ENCODE measurements at regions not wholly inside any gene's neighbourhood (a gene's known extent, or its start where the extent isn't known, plus 50 kb on each side); places are given as distances from the start of the nearest gene placed in this dataset.

GRCh38 chr12:88944397-88944796 lies 364.1 kb upstream of the KITLG start:
- DNase-seq (ENCODE audit: low spot score in 2 of 2) = no peak
- WGBS, 2 donors = 55 to 62% methylated on average over 3 of the region's 3 CpGs
- intact Hi-C loops (cut with DNase I; ENCODE audit: low total_unique reads) = no loop called here
- no peak overlapping the region for H3K4me3 ChIP-seq (ENCODE audit: low read depth, poor library complexity, severe bottlenecking)
- TF ChIP-seq POLR2A (IDR thresholded peaks at IDR 0.05) (no peak), CTCF (IDR thresholded peaks at IDR 0.05) (no peak)

- WGBS, 2 donors = 85 to 89% methylated on average over 2 of the region's 2 CpGs
- DNase-seq (ENCODE audit: low spot score in 2 of 2) = no peak
- TF ChIP-seq POLR2A (IDR thresholded peaks at IDR 0.05) (no peak), CTCF (IDR thresholded peaks at IDR 0.05) (no peak)
- intact Hi-C loops (cut with DNase I; ENCODE audit: low total_unique reads) = no loop called here
- H3K4me3 ChIP-seq (ENCODE audit: low read depth, poor library complexity, severe bottlenecking) = no peak overlapping the region
These were observed 360.6 kb upstream of the KITLG start for GRCh38 chr12:88940854-88941253.

- H3K4me3 ChIP-seq (ENCODE audit: low read depth, poor library complexity, severe bottlenecking) = no peak overlapping the region
These were observed 355.6 kb upstream of the KITLG start for GRCh38 chr12:88935856-88936255.

GRCh38 chr12:88934163-88934747 lies 354.0 kb upstream of the KITLG start:
- H3K4me3 ChIP-seq (ENCODE audit: low read depth, poor library complexity, severe bottlenecking) = no peak overlapping the region
- DNase-seq (ENCODE audit: low spot score in 2 of 2) = no peak
- no peak for TF ChIP-seq POLR2A (IDR thresholded peaks at IDR 0.05)
- no peak for TF ChIP-seq CTCF (IDR thresholded peaks at IDR 0.05)
- 41 to 42% methylated on average over 3 of the region's 3 CpGs for WGBS, 2 donors
- intact Hi-C loops (cut with DNase I; ENCODE audit: low total_unique reads) = no loop called here

More at GRCh38 chr12:88935856-88936255, 355.6 kb upstream of the KITLG start:
- no peak for DNase-seq (ENCODE audit: low spot score in 2 of 2)
- intact Hi-C loops (cut with DNase I; ENCODE audit: low total_unique reads) = no loop called here
- TF ChIP-seq POLR2A (IDR thresholded peaks at IDR 0.05) (no peak), CTCF (IDR thresholded peaks at IDR 0.05) (no peak)
- 78 to 79% methylated on average over 3 of the region's 3 CpGs for WGBS, 2 donors

- 86 to 88% methylated on average over 2 of the region's 2 CpGs for WGBS, 2 donors
These were observed 352.2 kb upstream of the KITLG start for GRCh38 chr12:88932457-88932856.

More at GRCh38 chr12:88932457-88932856, 352.2 kb upstream of the KITLG start:
- intact Hi-C loops (cut with DNase I; ENCODE audit: low total_unique reads) = no loop called here
- no peak overlapping the region for H3K4me3 ChIP-seq (ENCODE audit: low read depth, poor library complexity, severe bottlenecking)
- DNase-seq (ENCODE audit: low spot score in 2 of 2) = no peak
- TF ChIP-seq CTCF (IDR thresholded peaks at IDR 0.05) (no peak), POLR2A (IDR thresholded peaks at IDR 0.05) (no peak)

Measured in lower leg skin (tissue), 4 donors.